ENCODE measurements at regions not wholly inside any gene's neighbourhood (a gene's known extent, or its start where the extent isn't known, plus 50 kb on each side); places are given as distances from the start of the nearest gene placed in this dataset.

DNA sequence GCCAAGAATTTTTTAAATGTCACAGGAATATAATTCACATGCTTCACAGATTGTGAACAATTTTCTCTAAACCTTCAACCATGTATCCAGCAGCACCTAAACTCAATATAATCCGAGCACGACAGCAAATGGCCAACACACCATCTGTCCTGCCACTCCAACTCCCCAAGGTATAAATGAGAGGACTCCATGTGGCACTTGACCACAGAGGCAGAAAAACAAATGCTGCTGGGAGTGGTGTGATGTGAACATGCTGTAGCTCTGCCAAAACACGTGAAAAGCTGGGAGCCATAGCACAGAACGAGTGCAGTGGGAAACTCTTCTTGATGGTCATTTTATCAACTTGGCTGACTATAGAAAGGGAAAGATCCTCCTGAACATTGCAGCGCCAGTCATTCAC lies 70.9 kb downstream of the LLPH start:
- TF ChIP-seq, protein P1, sequence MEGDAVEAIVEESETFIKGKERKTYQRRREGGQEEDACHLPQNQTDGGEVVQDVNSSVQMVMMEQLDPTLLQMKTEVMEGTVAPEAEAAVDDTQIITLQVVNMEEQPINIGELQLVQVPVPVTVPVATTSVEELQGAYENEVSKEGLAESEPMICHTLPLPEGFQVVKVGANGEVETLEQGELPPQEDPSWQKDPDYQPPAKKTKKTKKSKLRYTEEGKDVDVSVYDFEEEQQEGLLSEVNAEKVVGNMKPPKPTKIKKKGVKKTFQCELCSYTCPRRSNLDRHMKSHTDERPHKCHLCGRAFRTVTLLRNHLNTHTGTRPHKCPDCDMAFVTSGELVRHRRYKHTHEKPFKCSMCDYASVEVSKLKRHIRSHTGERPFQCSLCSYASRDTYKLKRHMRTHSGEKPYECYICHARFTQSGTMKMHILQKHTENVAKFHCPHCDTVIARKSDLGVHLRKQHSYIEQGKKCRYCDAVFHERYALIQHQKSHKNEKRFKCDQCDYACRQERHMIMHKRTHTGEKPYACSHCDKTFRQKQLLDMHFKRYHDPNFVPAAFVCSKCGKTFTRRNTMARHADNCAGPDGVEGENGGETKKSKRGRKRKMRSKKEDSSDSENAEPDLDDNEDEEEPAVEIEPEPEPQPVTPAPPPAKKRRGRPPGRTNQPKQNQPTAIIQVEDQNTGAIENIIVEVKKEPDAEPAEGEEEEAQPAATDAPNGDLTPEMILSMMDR (conservative IDR thresholded peaks at IDR 0.05), result no peak
- TF ChIP-seq EZH2 (IDR thresholded peaks at IDR 0.05; ENCODE audit: low read depth), result no peak

Measured in PC-9 (cell line).